ENCODE measurements at regions not wholly inside any gene's neighbourhood (a gene's known extent, or its start where the extent isn't known, plus 50 kb on each side); places are given as distances from the start of the nearest gene placed in this dataset.
"Not testable (repeated sequence)": the region's sequence is repeated elsewhere in the genome, so short reads cannot be mapped to it uniquely, and the experiment has no call there.

DNA sequence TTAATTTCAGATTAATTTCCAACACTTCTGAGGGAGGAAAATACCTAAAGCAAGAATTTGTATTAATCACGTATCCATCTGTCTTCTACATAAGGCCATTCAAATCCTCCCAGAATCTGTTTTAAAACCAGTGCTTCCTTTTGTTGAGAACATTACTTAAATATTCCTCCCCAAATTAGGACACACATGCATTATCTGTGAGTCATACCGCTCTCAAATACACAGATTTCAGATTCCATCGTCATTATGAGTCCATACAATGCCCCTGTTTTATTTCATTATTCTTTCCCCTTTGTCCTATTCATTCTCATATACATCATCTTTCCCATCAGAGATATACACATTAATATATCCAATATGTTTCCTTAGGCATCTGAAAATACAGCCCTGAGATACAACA is 57.3 kb upstream of the PRSS12 start:
- no peak for DNase-seq

DNA sequence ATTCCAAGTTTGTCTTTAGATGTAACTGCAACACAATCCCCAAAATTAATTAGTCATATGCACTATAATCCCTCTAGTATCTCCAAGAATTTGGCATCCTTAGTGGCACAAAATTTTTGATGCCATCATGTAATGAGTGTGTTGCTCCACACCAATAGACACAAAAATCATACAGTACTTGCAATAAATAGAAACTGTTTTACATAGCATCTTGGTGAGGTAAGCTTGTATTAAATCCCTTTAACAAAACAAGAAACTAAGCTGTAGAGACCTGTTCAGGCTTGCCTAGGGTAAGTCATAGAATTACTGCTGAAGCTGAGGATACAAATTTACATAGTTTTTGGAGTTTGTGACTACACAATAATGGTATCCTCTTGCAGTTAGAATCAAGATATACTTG is 64.5 kb upstream of the PRSS12 start:
- DNase-seq: no peak

- DNase-seq: not testable (repeated sequence)
These were observed 65.0 kb upstream of the PRSS12 start for GRCh38 chr4:118417800-118418199.

DNA sequence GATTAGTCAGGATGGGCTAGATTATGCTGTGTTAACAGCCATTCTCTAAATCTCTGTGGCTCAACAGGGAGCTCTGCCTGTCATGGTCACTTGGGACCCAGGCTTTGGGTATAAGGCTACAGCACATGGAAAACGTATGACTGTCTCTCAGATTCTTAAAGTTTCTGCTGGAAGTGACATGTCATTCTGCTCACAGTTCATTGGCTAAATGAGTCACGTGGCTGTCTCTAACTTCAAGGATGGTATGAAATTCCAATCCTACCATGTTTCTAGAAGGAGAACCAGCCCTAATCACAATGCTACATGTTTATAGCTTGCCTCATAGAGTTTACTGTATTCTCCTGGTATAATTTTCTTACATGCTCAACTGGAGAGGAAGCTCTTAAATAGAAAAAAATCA is 65.6 kb upstream of the PRSS12 start:
- not testable (repeated sequence) for DNase-seq

GRCh38 chr4:118419626-118420025 is 66.8 kb upstream of the PRSS12 start:
- not testable (repeated sequence) for DNase-seq

GRCh38 chr4:118424062-118424461 is 71.3 kb upstream of the PRSS12 start:
- not testable (repeated sequence) for DNase-seq

DNA sequence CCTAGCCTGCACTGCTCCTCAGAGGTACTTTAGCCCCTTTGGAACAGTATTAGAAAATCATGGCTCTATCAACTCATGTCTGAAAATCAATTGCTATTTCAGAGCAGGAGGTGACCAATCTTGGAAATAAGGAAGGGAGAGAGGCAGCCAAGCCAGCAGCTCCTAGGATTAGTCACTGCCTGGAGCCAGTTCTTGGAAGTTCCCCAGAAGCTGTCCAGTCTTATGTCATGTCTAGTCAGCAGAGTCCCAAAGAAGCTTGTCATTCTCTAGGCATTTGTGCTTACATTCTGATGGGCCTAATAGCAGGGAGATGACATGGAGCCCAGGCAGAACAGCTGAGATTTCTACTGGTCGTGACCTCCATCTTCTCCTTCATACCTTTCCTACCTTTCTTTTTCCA is 76.1 kb upstream of the PRSS12 start:
- not testable (repeated sequence) for DNase-seq

- not testable (repeated sequence) for DNase-seq
These were observed 79.6 kb upstream of the PRSS12 start for GRCh38 chr4:118432359-118432758.

DNA sequence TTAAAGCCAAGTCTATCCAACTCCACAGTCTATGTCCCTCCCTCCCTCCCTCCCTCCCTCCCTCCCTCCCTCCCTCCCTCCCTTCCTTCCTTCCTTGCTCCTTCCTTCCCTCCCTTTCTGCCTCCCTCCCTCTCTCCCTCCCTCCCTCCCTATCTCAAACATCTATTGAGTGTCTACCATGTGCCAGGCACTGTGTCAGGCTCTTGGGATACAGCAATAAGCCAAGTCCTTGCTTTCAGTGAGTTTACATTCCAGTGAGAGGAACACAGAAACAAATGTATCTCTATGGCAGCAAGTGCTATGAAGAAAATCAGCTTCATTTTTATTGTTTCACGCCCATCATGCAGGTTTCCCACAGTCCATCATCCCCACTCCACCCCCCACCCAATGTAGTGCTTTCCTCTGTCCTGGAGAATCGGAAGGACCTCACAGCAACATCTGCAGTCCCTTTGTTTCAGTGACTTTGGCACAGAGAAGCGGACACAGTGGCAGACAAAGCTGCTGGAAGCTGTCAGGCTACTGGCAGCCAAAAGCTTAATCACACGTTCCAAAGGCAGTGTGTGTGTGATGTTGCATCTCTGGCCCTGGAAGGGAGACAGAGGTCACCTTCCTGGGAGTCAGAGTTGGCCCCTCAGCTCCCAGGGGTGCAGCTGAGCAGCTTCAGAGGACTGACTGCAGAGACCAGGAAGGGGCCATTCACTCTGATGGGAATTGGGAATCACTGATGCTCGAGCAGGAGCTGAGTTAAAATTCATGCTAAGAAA is 81.0 kb upstream of the PRSS12 start:
- not testable (repeated sequence) for DNase-seq

DNA sequence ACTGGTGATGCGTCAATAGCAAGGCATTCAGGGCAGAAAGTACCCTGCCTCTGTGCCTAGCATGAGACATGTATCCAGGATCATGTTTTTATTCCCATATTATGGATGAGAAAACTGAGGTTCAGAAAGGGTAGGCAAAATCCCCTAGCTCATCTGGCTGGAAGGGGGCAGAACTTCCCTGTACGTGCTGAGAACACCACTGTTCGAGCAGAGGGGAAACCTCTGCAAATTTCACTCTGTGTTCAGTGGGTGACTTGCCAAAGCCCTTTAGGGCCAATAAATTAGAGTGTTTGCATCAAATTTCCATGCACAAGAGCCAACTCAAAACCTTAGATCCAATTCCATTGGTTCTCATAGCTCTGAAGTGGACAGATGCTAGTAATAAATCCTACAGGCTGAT is 82.6 kb upstream of the PRSS12 start:
- not testable (repeated sequence) for DNase-seq

DNA sequence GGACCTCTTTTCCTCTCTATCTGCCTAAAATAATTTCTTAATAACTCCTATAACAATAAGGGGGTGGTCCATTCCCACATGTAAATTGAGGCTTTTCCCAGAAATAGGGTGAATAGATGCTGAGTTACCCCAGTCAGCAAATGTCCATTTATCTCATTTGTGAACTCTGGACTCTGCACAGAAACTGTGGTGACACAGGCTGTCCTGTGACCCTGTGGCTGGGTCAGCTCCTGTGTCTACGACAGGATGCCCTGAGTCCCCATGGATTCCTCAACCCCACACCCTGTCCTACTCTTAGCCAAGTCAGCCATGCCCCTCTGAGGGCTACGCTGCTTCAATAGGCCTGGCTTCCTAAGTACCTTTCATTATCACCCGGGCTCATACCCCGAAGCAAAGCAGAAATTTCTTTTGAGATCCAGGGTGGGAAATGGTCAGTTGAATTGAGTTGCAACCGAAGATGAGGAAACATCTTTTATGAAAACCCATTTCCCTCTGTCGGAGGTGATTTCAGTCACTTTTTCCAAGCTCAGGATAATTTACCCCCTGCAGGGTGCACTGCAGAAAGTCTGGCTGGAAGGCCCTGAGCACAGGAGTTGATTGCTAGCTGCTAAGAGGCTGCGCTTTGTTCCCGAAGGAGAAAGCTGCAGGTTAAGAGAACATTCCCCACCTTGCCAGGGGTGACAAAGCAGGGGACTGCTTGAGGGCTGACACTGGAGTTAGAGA is 89.5 kb upstream of the PRSS12 start:
- not testable (repeated sequence) for DNase-seq

GRCh38 chr4:118447397-118447796 is 94.6 kb upstream of the PRSS12 start:
- not testable (repeated sequence) for DNase-seq

DNA sequence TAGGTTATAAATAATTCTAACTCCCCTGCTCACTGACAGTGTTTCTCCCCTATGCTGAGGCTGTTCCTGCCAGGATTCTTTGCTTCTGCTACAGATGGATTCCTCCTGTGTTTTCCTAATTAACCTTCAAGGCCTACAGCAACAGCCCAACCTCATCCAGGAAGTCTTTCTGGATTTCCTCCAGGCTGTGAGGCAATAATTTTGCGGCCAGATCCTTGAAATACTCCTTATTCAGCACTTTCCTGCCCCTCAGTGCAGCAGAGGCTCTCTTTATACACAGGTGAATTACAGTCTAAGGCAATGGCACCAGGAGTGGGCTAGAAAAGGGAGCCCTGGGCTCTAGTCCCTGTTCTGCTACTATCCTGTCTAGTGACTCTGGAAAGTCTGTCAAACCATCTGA is 102.1 kb upstream of the PRSS12 start:
- not testable (repeated sequence) for DNase-seq

- not testable (repeated sequence) for DNase-seq
These were observed 108.6 kb upstream of the PRSS12 start for GRCh38 chr4:118461435-118461834.

GRCh38 chr4:118465831-118466230 is 113.0 kb upstream of the PRSS12 start:
- not testable (repeated sequence) for DNase-seq

DNA sequence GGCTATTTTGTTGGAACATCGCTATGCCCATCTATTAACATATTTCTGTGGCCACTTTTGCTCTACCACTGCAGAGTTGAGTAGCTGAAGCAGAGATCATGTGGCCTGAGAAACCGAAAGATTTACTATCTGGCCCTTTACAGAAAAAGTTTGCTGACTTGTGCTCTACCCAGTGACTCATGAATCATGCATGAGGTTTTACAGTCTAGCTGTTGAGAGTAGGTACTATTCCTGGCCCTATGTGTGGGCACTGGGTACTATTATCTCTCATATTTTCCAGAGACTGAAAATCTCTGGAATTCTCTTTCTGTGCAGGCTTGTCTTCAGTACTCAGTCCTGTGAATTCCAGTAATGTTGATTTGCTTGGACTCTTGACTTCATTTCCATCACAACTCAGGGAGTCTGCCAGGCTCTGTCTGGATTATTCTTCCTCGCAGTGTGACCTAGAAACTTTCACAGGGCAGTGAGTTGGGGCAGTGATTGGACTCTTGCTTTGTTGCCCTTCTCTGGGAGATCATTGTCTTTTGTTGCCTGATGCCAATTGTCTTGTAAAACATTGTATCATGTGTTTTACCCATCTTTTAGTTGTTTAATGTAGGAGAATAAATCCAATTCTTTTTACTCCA is 121.3 kb upstream of the PRSS12 start:
- DNase-seq: not testable (repeated sequence)

DNA sequence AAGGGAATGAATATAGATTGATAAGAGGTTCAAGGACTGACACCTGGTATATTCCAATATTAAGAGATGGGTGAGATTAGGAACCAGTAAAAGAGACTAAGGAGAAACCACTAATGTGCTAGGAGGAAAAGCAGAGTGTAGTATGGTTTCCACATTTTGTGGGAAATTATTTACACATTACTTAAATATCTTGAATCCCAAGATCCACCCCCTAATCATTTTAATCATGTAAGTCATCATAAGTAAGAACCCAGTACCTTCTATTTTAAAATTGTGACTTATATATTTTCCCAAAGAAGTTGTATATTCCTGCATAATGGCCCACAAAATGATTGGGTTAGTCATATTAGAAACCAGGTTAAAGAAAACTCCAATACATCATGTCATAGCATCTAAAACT is 122.0 kb upstream of the PRSS12 start:
- not testable (repeated sequence) for DNase-seq

DNA sequence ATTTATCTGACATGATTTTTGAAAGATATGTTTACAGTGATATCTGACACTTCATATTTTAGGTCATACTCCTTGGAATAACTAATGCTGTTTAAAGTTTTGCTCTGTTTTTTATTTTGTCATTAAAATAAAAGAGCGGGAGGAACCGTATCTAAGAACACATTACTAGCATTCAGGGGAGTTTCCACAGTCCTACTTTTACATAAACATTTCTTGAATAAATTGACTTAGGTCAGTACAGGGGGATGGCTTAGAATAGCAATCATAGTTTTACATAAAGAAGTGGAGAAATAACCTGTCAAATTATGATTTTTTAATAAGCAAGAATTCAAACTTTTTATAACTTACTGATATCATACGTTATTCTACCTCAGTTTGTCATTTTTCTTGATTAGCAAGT is 123.1 kb upstream of the PRSS12 start:
- DNase-seq: not testable (repeated sequence)

DNA sequence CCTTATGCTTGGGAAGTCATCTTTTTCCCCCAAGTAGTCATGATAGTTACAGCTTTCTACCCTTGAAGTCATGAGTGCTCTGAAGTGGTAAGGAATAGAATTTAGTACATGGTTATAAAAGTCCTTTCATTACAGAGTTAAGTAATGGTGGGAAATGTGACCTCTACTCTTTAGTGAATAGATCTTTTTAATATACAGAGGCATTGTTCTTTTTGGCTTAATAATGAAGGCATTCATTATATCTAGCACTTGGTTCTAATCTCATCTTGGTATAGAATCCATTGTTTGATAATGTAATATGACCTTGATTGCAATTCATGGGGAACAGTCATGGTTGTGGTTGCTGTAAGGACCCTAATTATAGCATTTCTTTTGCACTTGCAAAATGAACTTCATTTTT is 125.0 kb upstream of the PRSS12 start:
- DNase-seq: not testable (repeated sequence)

DNA sequence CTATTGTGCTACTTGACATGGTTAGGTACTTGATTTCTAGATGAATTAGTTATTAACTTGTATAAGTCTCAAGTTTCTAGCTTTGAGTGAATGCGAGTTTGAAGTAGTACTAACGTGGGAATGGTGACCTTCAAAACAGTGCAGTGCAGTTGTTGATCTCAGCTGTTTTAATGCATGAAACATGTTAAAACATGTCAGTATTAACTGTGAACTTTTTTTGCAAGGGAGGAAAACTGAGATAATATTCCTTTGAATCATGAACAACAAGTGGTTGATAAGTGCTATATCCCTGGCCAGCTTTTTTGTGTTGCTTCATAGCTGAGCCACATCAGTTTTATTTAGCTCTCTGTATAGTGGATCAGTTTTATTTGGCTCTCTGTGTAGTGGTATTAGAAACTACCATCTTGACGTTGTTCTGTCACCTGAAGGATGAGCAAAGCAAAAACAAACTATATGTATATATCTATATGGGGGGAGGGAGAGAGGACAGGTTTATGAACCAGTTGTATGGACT is 133.1 kb upstream of the PRSS12 start:
- DNase-seq: not testable (repeated sequence)

DNA sequence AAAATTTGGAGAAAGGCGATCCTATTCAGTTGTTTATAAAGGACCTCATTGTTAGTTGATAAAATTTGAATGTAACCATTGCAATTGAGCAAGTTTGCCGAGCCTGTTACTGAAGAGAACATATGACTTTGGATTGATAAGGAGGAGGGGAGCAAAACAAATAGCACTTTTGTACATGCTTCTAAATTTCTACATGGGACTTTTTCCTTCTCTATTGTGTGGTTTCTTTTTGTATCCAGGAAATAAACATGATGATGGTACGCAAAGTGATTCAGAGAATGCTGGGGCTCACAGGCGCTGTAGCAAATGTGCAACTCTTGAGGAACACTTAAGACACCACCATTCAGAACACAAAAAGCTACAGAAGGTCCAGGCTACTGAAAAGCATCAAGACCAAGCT is 140.2 kb upstream of the PRSS12 start:
- DNase-seq: not testable (repeated sequence)

- not testable (repeated sequence) for DNase-seq
These were observed 141.6 kb upstream of the PRSS12 start for GRCh38 chr4:118494437-118494836.

- not testable (repeated sequence) for DNase-seq
These were observed 150.2 kb upstream of the PRSS12 start for GRCh38 chr4:118502967-118503366.

Measured in CD4-positive, alpha-beta T cell treated with Interleukin-15 for 1 hour (primary cell).